Glomerular visceral epithelial cell (primary cell): ENCODE measurements at regions not wholly inside any gene's neighbourhood (a gene's known extent, or its start where the extent isn't known, plus 50 kb on each side); places are given as distances from the start of the nearest gene placed in this dataset.
"Not testable (repeated sequence)": the region's sequence is repeated elsewhere in the genome, so short reads cannot be mapped to it uniquely, and the experiment has no call there.

ENCODE experiments used
- DNase-seq: peaks from one replicate; pipeline ENCODE4 v3.0.0-alpha.2; 2016; ENCODE audit errors: extremely low spot score

DNA sequence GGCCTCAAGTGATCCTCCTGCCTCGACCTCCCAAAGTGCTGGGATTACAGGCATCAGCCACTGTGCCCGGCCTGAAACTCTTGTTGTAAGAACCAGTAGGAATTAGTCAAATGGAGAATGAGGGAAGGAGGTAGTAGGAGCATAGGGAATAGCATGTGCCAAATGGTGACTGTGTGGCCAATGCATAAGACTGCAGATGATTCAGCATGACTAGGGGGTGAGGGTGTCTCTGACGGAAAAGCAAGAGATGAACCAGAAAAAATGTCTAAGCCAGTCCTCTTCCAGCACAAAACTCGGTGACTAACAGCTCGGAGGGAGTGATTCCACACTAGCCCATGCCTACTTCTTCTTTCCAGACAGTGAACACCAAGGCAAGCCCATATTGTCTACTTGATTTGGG lies 58.2 kb upstream of the DUSP21 start:
- DNase-seq = peak; percentile 48

DNA sequence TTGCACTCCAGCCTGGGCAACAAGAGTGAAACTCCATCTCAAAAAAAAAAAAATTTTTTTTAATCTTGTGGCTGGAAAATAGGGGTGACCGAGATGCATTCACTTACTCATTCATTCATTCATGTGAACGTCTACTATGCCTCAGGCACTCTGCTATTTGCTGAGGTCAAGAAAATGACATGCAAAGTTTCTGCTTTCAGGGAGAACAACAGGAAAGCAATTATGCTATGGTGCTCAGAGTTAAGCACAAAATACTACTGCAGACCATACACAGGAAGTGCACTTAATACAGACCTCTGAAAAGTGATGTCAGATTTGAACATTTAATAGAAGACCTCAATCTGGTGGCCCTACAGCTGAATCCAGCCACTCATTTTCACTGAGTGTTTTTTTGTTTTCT lies 59.6 kb upstream of the DUSP21 start:
- DNase-seq = no peak

DNA sequence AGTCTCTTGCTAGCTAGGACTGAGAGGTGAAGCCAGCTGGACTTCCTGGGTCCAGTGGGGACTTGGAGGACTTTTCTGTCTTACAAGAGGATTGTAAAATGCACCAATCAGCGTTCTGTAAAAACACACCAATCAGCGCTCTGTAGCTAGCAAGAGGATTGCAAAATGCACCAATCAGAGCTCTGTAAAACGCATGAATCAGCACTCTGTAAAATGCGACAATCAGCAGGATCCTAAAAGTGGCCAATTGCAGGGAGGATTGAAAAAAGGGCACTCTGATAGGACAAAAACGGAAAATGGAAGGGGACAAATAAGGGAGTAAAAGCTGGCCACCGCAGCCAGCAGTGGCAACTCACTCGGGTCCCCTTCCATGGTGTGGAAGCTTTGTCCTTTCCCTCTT lies 65.6 kb upstream of the DUSP21 start:
- no peak for DNase-seq

DNA sequence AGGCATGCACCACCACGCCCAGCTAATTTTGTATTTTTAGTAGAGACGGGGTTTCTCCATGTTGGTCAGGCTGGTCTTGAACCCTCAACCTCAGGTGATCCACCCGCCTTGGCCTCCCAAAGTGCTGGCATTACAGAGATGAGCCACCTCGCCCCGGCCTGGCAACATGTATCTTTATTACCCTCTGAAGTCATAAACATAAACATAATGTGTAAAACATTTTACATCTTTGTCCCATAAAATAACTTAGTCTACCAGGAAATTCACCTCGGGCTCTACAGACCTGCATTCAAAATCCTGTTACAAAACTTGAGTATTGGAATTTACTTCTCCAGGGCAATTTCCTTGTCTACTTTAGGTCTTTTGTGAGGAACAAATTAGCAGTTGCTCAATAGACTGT lies 68.1 kb upstream of the DUSP21 start:
- no peak for DNase-seq

DNA sequence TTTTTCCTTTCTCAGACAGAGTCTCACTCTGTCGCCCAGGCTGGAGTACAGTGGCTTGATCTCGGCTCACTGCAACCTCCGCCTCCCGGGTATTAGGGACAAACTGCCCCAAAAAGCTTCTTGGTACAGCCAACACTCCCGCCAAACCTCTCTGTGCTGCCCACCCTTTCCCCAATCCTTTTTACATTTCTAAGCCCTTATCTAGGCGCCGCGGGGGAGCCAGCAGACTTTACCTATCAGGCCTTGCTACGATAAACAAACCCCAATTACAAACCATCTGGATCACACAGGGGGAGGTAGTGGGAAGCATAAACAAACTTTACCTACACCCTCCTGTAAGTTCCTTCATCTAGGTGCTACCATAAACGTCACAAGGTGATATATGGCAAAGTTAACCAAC lies 69.8 kb upstream of the DUSP21 start:
- not testable (repeated sequence) for DNase-seq

DNA sequence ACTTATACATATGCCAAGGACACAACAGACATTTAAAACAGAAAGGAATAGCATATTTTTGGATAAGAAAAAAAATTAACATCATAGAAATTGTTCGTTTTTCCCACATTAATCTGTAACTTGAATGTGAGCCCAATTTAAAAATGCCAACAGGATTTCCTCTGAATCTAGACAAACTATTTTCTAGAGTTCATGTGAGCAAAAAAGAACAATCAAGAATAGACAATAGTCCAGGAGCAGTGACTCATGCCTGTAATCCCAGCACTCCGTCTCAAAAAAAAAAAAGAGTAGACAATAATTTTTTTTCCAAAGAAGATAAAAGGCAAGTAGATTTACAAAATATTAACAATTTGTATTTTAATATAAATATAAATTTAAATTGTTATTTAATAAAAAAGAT lies 73.7 kb upstream of the DUSP21 start:
- no peak for DNase-seq

DNA sequence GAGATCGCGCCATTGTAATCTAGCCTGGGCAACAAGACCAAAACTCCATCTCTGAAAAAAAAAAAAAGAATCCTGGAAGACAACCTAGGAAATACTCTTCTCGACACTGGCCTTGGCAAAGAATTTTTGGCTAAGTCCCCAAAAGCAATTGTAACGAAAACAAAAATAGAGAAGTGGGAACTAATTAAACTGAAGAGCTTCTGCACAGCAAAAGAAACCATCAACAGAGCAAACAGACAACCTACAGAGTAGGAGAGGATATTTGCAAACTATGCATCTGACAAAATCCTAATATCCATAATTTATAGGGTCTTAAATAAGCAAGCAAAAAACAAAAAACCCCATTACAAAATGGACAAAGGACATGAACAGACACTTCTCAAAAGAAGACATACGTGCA lies 76.5 kb upstream of the DUSP21 start:
- DNase-seq = no peak

DNA sequence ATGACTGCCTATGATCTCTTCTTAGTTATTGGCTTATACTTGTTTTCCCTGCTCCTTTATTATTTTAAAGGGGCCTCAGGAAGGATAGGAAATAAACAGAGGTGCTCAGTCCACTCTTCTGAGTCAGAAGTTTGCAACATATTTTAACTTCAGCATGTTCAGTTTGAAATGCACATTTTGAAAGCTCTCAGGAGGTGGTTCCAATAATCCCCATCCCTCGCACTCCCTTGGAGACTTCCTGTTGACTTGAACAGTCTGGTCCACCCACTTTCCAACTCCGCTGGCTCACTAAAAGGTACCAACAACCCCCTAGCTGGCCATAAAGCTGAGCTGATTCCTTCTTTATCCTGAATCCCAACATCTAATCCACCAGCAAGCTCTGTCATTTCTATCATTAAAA lies 78.3 kb upstream of the DUSP21 start:
- no peak for DNase-seq

DNA sequence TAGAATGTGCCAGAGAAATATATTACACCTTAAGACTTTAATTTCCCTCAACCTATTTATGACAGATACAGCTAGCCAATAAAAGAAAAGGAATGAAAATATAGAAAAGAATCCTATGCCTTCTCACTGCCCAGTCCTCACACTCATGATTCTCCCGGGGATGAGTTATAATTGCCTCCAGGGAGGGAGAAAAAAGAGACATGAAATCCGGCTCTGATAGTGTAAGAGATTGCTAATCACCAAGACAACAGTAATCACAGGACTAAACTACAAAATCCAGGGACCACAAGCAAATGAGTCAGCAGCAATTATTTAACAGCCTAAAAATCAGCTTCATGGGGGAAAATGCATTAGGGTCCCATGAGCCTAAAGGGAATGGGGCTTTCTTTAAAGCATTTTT lies 95.9 kb upstream of the DUSP21 start:
- DNase-seq = peak; percentile 1

DNA sequence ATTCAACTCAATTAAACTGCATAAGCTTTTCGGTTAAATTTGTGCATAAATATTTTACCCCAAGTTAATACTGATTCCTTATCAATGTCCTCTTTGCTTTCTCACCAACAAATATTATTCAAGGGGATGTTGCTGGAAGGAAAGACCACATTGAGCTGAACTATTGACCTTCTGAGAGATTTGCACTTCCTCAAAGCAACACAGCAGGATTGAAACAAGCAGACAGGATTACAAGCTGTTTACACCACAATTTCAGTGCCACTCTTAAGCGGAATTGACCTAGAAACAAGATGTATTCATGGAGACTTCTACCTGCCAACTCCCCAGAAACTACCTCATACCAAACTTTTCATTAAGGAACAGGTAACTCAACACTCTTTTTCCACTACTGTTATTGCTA lies 96.5 kb upstream of the DUSP21 start:
- DNase-seq = no peak

DNA sequence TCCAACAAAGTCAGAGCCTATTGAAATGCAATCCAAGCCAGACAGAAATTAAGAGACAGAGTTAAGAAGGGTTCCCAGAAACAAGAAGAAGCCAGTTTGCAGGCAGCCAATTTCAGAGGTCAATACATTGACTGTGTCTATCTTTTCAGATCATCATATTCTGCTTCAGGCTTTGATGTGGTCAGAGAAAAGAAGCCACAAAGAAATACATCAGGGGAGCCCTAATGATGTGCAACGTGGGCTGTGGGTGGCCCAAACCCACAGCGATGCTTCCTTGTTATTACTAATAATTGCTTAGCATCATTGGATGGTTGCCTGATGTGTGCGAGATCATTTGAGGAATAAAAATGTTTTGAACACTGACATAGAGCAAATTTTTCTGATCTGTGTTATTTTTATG lies 99.0 kb upstream of the DUSP21 start:
- no peak for DNase-seq

DNA sequence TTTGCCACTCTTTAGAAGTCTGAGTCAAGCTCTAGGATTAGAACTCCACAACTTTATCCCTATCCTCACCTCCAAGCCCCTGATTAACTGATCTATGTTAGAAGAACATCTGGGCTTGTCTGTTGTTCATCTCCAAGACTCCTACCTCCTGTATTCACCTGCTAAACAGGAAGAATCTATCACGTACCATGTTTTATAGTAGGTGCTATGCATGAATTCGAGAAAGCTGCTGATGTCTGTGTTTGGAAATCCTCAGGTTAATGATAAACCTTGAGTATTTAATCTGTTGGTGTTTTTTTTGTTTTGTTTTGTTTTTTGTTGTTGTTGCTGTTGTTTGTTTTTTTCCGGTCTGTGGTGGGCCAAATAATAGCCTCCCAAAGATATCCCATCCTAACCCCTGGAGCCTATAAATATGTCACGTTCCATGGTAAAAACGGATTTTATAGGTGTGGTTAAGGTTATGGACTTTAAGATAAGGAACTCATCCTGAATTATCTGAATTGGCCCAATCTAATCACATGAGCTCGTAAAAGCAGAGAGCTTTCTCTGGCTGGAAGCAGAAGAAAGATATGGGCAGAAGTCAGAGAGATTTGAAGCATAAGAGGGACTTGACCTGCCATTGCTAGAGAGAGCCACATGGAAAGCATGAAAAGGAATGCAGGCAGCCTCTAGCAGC lies 101.2 kb upstream of the DUSP21 start:
- DNase-seq = no peak

DNA sequence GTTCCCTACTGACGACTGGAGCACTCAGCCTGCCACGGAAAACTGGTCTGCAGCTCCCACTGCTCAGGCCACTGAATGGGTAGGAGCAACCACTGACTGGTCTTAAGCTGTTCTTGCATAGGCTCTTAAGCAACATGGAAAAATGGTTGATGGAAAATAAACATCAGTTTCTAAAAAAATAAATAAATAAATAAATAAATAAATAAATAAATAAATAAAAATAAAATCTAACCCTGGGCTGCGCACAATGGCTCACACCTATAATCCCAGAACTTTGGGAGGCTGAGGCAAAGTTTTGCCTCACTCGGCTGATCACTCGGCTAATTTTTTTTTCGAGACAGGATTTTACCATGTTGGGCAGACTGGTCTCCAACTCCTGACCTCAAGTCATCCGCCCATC lies 102.0 kb upstream of the DUSP21 start:
- DNase-seq = not testable (repeated sequence)

DNA sequence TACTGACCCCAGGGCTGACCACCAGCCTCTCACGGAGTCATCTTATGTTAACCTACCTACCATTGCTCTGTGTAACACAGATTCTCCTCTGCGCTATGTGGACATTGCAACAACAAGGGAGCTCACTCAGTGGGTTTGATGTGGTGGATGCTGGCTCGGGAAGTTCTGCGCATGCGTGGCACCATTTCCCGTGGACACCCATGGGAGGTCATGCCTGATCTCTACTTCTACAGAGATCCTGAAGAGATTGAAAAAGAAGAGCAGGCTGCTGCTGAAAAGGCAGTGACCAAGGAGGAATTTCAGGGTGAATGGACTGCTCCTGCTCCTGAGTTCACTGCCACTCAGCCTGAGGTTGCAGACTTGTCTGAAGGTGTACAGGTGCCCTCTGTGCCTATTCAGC lies 102.4 kb upstream of the DUSP21 start:
- DNase-seq = not testable (repeated sequence)

DNA sequence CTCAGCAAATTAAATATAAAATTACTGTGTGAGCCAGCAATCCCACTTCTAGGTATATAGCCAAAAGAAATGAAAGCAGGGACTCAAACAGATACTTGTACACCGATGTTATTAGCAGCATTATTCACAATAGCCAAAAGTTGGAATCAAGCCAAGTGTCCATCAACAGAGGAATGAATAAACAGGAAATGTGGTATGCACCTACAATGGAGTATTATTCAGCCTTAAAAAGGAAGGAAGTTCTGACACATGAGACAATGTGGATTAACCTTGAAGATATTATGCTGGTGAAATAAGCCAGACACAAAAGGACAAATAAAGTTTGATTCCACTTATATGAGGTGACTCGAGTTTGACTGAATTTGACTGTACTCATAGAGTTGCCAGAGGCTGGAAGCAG lies 108.3 kb upstream of the DUSP21 start:
- no peak for DNase-seq

DNA sequence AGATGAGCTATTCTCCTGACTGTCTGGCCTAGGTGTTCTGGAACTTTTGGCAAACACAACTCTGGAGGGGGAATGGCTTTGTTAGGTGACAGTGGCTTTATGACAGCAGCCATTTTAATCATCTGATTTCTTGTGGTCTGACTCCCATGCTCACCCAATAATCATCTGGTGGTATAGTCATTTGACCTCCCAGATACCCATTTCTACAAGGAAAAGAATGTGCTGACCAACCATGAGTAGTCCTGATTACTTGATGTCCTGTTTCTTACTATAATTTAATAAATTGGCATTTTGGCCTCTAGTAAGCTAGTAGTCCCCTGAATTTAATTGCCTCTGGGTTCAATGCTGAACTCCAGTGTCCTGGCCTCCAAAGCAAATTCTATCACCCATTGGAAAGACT lies 109.9 kb upstream of the DUSP21 start:
- DNase-seq = no peak

DNA sequence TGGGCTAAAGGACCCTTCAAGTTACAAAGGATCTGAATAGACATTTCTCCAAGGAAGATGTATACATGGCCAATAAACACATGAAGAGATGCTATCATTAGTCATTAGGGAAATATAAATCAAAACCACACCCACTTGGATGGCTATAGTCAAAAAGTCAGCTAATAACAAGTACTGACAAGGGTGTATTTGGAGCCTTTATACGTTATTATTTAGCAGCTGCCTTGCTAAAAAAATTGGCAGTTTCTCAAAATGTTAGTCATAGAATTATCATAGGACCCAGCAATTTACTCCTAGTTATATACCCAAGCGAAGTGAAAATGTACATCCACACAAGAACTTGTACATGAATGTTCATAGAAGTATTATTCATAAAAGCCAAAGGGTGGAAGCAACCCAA lies 112.7 kb upstream of the DUSP21 start:
- no peak for DNase-seq

DNA sequence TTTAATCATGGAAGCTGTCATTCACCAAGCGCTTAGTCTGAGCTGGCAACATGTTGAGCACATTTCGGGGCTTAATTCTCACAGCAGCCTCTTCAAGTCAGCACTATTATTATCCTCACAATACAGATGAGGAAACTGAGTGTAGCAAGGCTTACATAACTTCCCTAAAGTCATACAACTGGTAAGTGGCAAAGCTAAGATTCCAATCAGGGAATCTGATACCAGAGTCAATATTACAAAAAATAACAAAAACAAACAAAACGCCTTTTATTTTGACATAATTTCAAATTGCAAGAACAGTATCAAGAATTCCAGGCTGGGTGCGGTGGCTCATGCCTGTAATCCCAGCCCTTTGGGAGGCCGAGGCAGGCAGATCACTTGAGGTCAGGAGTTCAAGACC lies 120.4 kb upstream of the DUSP21 start:
- DNase-seq = no peak

DNA sequence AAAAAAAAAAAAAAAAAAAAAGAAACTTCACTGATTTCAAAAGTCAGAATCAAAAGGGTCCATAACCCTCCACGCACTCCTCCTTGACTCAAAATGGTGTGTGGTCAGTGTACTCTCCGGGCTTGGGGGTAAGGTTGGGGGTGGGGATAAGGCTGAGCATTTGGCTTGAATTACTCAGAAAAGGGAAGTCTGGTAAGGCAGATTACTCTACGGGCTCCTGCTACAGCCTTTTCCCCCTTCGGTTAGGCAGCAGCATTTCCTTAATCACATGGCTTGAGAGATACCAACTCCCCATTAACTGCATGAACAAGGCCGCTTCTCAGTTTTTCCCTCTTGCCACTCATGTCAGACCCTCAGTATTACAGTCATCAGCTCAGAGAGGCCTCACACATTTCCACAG lies 135.4 kb upstream of the DUSP21 start:
- DNase-seq = no peak

DNA sequence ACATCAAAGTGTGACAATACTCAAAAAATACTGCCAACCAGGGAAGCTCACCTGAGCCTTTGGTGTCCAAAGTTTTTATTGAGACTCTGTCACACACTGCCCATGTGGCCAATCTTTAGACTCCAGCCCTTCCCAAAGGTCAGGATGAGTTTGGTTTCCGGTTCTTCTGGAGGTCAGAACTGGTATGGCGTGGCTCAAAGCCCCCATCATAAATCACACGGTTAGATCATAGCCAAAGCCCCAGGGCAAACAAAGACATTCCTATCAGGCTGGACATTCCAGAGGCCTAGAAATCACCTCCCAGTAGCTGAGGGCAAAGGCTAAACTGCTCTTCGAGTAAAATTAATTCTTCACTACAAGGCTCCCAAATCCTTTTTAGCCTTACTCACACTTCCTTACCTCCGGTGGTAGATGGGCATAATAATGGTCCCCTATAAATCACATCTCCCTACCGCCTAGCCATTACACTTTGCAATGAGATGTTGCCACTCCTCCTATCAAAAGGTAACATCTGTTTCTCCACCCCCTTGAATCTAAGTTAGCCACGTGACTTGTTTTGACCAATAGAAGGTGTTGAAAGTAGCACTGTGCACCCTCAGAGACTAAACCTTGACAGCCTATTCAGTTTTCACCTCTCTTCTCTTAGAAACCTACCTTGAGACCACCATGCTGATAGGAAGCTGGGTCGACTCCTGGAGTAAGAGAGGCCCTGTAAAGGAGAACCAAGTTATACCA lies 137.8 kb upstream of the DUSP21 start:
- DNase-seq = no peak

DNA sequence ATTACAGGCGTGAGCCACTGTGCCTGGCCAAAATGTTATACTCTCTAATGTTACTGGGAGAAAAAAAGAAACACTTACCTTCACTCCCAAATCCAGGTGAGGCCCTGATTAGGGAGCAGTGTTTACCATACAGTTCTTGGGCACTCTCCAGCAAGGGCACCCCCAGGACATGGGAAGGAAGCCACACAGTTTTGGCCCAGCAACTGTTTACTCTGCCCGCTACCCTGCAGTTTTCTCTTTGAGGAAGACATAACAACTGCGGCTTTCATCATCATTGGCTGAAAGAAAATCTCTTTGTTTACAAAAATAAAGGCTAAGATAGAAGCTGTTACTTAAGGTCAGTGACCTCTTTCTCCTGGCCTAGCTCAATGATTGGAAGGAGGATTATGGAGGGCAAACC lies 145.5 kb upstream of the DUSP21 start:
- DNase-seq = no peak

DNA sequence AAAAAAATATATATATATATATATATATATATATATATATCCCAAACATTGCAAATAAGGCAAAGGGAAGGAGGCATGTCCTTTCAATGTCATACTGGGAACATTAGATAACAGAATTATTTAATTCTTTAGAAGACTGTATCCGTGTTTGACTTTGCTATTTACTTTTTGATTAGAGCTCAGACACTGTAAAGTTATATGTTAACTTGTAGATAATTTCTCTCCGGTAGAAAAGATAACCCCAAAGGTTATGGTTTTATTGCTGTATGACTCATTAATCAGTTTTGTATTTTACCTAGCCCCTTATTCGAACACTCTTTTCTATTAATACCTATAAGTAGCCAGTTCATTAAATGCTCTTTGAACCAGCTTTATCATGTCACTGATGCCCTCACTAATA lies 150.6 kb upstream of the DUSP21 start:
- no peak for DNase-seq

DNA sequence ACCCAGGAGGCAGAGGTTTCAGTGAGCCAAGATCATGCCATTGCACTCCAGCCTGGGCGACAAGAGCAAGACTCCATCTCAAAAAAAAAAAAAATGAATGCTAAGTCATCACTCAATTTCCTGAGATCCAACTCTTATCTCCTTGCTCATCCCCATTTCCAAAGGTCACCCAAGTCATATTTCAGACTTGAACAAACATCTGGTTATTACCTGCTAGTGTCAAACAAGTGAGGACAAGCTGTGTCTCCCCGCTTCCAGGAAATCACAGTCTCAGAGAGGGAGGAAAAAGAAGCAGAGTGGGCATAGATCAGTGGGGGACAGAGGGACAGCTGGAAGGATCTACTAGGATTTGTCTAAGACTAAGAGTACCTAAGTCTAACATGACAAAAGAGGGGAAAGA lies 147.5 kb upstream of the FUNDC1 start:
- no peak for DNase-seq
